ENCODE measurements at regions not wholly inside any gene's neighbourhood (a gene's known extent, or its start where the extent isn't known, plus 50 kb on each side); places are given as distances from the start of the nearest gene placed in this dataset.
"Not testable (repeated sequence)": the region's sequence is repeated elsewhere in the genome, so short reads cannot be mapped to it uniquely, and the experiment has no call there.

DNA sequence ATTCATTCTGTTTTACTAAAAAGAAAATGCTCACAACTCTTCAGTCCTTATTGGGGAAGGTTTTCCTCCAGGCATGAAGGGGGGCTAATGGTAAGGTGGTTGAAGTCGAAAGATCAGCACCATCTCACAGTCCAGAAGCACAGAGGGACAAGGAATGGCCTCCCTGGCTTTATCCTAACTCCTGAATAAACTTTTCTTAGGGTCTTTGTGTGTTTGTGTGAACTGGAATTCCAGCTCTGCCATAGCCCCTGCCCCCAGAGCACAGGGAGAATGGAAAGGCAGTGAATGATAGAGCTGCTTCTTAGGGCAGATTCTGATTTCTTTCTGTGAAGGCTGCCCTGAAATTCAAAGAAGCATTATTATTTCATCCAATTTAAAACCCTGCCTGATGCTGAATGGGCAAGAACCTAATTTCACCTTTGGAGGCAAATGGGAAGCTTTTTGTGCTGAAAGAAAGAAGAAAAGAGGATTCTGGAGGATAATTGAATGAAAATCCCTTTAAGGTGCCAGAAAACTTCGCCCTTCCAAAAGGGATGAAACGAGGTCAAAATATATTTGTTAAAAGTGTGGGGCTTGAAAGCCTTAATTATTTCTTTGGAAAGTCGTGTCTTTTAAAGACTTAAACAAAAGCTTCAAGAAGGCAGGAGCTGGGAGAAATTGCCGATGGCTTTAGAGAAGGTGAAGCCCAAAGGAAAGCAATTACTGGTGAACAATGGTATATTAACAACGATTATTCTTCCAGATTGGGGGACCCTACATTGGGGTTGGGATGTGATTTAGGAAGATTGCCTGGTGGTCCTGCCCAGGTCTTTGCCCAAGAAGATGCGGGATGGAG is 259.9 kb upstream of the RGMA start:
- H3K36me3 ChIP-seq: no peaks in the 10 kb centered on the region
- no peak for DNase-seq (ENCODE audit: low spot score in 2 of 2)
- no peak overlapping the region for H3K4me3 ChIP-seq
- intact Hi-C loops (cut with DNase I; ENCODE audit: low total_unique reads): no loop called here
- H3K27ac ChIP-seq: no peak overlapping the region
- no peaks in the 10 kb centered on the region for H3K27me3 ChIP-seq
- H3K9me3 ChIP-seq: no peaks in the 10 kb centered on the region
- TF ChIP-seq, protein P1, sequence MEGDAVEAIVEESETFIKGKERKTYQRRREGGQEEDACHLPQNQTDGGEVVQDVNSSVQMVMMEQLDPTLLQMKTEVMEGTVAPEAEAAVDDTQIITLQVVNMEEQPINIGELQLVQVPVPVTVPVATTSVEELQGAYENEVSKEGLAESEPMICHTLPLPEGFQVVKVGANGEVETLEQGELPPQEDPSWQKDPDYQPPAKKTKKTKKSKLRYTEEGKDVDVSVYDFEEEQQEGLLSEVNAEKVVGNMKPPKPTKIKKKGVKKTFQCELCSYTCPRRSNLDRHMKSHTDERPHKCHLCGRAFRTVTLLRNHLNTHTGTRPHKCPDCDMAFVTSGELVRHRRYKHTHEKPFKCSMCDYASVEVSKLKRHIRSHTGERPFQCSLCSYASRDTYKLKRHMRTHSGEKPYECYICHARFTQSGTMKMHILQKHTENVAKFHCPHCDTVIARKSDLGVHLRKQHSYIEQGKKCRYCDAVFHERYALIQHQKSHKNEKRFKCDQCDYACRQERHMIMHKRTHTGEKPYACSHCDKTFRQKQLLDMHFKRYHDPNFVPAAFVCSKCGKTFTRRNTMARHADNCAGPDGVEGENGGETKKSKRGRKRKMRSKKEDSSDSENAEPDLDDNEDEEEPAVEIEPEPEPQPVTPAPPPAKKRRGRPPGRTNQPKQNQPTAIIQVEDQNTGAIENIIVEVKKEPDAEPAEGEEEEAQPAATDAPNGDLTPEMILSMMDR (IDR thresholded peaks at IDR 0.05): no peak
- TF ChIP-seq POLR2AphosphoS5 (IDR thresholded peaks at IDR 0.05) (no peak), POLR2A (IDR thresholded peaks at IDR 0.05) (no peak)
- H3K4me1 ChIP-seq: no peaks in the 10 kb centered on the region

DNA sequence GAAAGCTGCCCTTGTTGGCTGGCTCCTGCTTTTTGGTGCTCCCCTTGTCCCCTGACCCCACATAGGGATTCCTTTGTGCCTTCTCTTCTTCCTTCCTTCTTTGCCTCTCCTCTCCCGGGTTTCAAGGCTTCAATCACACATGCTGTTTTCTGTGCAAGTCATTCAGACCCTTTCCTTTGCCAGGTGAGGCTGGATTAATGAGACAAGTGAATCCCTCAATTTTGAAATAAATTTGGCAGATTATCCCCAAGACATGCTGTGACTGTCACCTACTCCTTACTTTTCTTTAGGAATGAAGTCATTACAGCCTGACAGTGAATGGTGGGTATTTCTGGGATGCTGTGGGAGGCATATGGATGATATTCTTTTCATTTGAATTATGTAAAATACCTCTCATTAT is 259.0 kb upstream of the RGMA start:
- intact Hi-C loops (cut with DNase I; ENCODE audit: low total_unique reads): no loop called here
- no peaks in the 10 kb centered on the region for H3K4me1 ChIP-seq
- H3K27ac ChIP-seq: no peak overlapping the region
- no peaks in the 10 kb centered on the region for H3K27me3 ChIP-seq
- H3K9me3 ChIP-seq: no peaks in the 10 kb centered on the region
- no peak for DNase-seq (ENCODE audit: low spot score in 2 of 2)
- no peaks in the 10 kb centered on the region for H3K36me3 ChIP-seq
- TF ChIP-seq POLR2AphosphoS5 (IDR thresholded peaks at IDR 0.05) (no peak), POLR2A (IDR thresholded peaks at IDR 0.05) (no peak)
- TF ChIP-seq, protein P1 (IDR thresholded peaks at IDR 0.05): no peak
- H3K4me3 ChIP-seq: no peak overlapping the region

DNA sequence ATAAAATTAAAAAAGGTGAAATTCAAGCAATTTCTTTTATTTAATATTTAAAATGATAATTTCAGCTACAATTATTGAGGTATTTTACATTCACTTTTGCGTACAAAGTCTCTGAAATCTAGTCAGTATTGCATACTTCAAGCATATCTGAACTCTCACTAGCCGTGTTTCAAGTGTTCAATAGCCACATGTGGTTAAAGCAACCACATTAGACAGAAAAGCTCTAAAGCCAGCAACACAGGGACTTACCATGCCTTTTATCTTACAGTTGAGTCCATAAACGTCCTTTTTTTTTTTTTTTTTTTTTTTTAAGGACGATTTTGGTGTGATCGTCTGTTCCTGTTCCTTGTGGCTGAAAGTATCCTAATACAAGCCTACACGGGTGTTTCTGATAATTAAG is 257.0 kb upstream of the RGMA start:
- Histone ChIP-seq H3K27me3 (no peaks in the 10 kb centered on the region), H3K9me3 (no peaks in the 10 kb centered on the region)
- intact Hi-C loops (cut with DNase I; ENCODE audit: low total_unique reads): no loop called here

DNA sequence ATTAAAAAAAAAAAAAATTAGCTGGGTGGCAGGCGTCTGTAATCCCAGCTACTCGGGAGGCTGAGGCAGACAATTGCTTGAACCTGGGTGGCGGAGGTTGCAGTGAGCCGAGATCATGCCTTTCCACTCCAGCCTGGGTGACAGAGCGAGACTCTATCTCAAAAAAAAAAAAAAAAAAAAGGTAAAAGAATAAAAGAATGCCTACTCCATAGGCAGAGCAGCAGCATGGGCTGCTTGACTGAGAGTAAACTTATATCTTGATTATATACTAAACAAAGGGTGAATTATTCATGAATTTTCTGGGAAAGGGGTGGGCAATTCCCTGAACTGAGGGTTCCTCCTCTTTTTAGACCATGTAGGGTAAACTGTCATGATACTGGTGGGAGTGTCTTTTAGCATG is 254.4 kb upstream of the RGMA start:
- H3K4me1 ChIP-seq; intact Hi-C loops (cut with DNase I; ENCODE audit: low total_unique reads); H3K27me3 ChIP-seq; H3K9me3 ChIP-seq; DNase-seq (ENCODE audit: low spot score in 2 of 2); H3K36me3 ChIP-seq; H3K27ac ChIP-seq; H3K4me3 ChIP-seq: not testable (repeated sequence)

More for the DNA sequence above, 257.0 kb upstream of the RGMA start:
- Histone ChIP-seq H3K27ac (no peak overlapping the region), H3K36me3 (no peaks in the 10 kb centered on the region), H3K4me1 (no peaks in the 10 kb centered on the region), H3K4me3 (no peak overlapping the region)
- TF ChIP-seq POLR2AphosphoS5 (IDR thresholded peaks at IDR 0.05): no peak
- no peak for DNase-seq (ENCODE audit: low spot score in 2 of 2)

DNA sequence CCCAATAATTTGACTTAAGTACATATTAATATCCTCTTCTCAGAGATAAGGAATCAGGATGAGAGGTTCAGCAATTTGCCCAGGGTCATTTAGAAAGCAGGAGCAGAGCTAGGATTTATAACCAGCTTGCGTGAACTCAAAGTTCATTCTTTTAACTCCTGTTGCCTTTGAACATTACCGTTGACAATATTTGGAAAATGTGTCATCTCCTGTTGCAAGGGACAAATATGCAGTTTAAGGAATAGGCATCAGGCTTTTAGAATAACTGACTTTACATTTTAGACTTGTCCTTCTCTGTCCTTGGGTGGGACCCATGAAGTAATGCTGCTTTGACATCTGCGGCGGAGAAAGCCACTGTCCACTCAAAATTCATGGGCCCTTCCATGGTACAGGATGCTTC is 252.2 kb upstream of the RGMA start:
- no peaks in the 10 kb centered on the region for H3K27me3 ChIP-seq
- TF ChIP-seq, protein P1 (IDR thresholded peaks at IDR 0.05): no peak
- TF ChIP-seq POLR2AphosphoS5 (IDR thresholded peaks at IDR 0.05) (no peak), POLR2A (IDR thresholded peaks at IDR 0.05) (no peak)

DNA sequence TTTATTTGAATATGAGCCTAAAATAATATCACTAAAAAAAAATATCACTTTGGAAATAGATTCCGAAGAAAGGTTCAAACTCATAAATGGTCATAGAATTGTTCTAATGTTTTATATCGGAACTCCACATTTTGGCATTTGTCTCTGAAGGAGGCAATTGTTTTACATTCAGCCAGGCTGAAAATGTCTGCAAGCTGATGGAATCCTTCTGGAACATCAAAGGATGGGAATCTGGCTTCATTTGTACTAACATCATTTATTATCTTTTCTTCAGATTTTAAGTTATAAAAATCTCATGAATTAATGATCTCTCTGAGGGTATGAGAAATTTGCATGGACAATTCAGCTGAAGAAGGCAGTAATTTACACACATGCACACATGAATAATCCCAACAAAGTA is 251.4 kb upstream of the RGMA start:
- Histone ChIP-seq H3K4me3 (no peak overlapping the region), H3K36me3 (no peaks in the 10 kb centered on the region)

More for the DNA sequence above, 252.2 kb upstream of the RGMA start:
- no peak for DNase-seq (ENCODE audit: low spot score in 2 of 2)
- Histone ChIP-seq H3K9me3 (no peaks in the 10 kb centered on the region), H3K36me3 (no peaks in the 10 kb centered on the region), H3K27ac (no peak overlapping the region), H3K4me1 (no peaks in the 10 kb centered on the region), H3K4me3 (no peak overlapping the region)
- intact Hi-C loops (cut with DNase I; ENCODE audit: low total_unique reads): no loop called here

More for the DNA sequence above, 251.4 kb upstream of the RGMA start:
- no peaks in the 10 kb centered on the region for H3K9me3 ChIP-seq
- no peak overlapping the region for H3K27ac ChIP-seq
- intact Hi-C loops (cut with DNase I; ENCODE audit: low total_unique reads): no loop called here
- TF ChIP-seq POLR2A (IDR thresholded peaks at IDR 0.05) (no peak), POLR2AphosphoS5 (IDR thresholded peaks at IDR 0.05) (no peak)
- TF ChIP-seq, protein P1 (IDR thresholded peaks at IDR 0.05): no peak
- H3K27me3 ChIP-seq: no peaks in the 10 kb centered on the region
- DNase-seq (ENCODE audit: low spot score in 2 of 2): no peak
- H3K4me1 ChIP-seq: no peaks in the 10 kb centered on the region
